ENCODE measurements at regions not wholly inside any gene's neighbourhood (a gene's known extent, or its start where the extent isn't known, plus 50 kb on each side); places are given as distances from the start of the nearest gene placed in this dataset.

- TF ChIP-seq INSM2 (tag by site-specific recombination; IDR thresholded peaks at IDR 0.05) (peak; percentile 30; the same call in 1 of the 2 replicates), ZNF747 (tag by site-specific recombination; IDR thresholded peaks at IDR 0.05) (no peak), GLIS2 (tag by site-specific recombination; IDR thresholded peaks at IDR 0.05) (peak; percentile 88), ZFP41 (tag by site-specific recombination; IDR thresholded peaks at IDR 0.05; ENCODE audit: borderline replicate concordance) (no peak), ZSCAN30 (tag by site-specific recombination; IDR thresholded peaks at IDR 0.05) (peak; percentile 72), ZNF449 (tag by site-specific recombination; IDR thresholded peaks at IDR 0.05) (no peak), ZNF23 (tag by site-specific recombination; IDR thresholded peaks at IDR 0.05; ENCODE audit: borderline replicate concordance) (no peak), ZXDB (tag by site-specific recombination; IDR thresholded peaks at IDR 0.05) (peak; percentile 47; the same call in 1 of the 2 replicates), YY2 (tag by site-specific recombination; IDR thresholded peaks at IDR 0.05) (peak; percentile 53; the same call in 1 of the 2 replicates), ZNF174 (tag by site-specific recombination; IDR thresholded peaks at IDR 0.05) (no peak), KLF8 (tag by site-specific recombination; IDR thresholded peaks at IDR 0.05) (peak; percentile 74), ZNF10 (tag by site-specific recombination; IDR thresholded peaks at IDR 0.05) (peak; percentile 44; the same call in 1 of the 2 replicates)
Observed at GRCh38 chr17:68101075-68101986, 65.8 kb downstream of the KPNA2 start (continued).

- Histone ChIP-seq H3K9me3 (ENCODE audit: control insufficient read depth, insufficient read depth, low read depth, low read length) (no peaks in the 10 kb centered on the region), H3K4me3 (ENCODE audit: low read depth, low read length) (peak overlapping the region; percentile 82), H3K4me1 (ENCODE audit: control insufficient read depth, insufficient read depth, low read length) (peaks cover 9% of the 10 kb centered on the region), H3K27ac (ENCODE audit: extremely low read depth, low read depth, low read length) (peak overlapping the region; percentile 96), H3K36me3 (ENCODE audit: control insufficient read depth in 2 of 2, insufficient read depth in 1 of 2, low read length in 2 of 2) (peaks cover 10 to 15% of the 10 kb centered on the region in 2 experiments; a peak in 2 of 3 replicates)
- CTCF ChIA-PET = interaction anchor here (0.7 kb wide), 1 partner anchor 92 kb away, joined by 4 read pairs; no protein-coding TSS in a partner anchor
- POLR2A ChIA-PET = interaction anchor here (2.2 kb wide), 1 partner anchor 66 kb away, joined by 9 read pairs; the partner anchor contains the start of gene KPNA2
- TF ChIP-seq ZNF341 (tag by site-specific recombination; IDR thresholded peaks at IDR 0.05; ENCODE audit: low read depth) (0 out of 2 replicates have a peak, but pooled peaks have one; percentile 6), ZNF239 (tag by site-specific recombination; IDR thresholded peaks at IDR 0.05) (no peak)
Observed at GRCh38 chr17:68101987-68102314, 66.4 kb downstream of the KPNA2 start.

DNA sequence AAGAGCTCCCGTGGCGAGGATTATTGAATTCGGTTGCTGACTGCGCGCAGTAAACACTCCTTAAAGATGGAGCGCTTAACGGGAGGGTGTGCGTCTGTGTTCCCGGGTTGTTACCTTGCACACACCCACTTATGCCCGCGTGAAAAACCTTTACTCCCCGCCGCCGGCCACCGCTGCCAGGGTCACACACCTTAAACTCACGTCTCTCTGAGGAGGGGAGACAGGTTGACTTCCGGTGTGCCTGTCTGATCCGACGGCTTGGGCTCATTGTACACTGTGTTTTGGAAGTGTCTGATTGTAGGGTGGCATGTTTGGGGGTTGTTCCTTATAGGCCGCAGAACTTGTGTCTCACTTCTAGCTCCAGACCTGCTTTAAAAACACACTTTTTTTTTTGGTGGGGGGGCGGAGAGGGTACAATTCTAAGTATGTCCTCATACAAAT, 66.8 kb downstream of the KPNA2 start:
- Histone ChIP-seq H3K4me1 (ENCODE audit: control insufficient read depth, insufficient read depth, low read length) (peaks cover 9% of the 10 kb centered on the region), H3K9me3 (ENCODE audit: control insufficient read depth, insufficient read depth, low read depth, low read length) (no peaks in the 10 kb centered on the region), H3K36me3 (ENCODE audit: control insufficient read depth in 2 of 2, insufficient read depth in 1 of 2, low read length in 2 of 2) (peaks cover 14 to 15% of the 10 kb centered on the region in 2 experiments; a peak in 2 of 3 replicates), H3K27ac (ENCODE audit: extremely low read depth, low read depth, low read length) (peak overlapping the region; percentile 96), H3K4me3 (ENCODE audit: low read depth, low read length) (peak overlapping the region; percentile 82)
- CTCF ChIA-PET = no interaction called here
- POLR2A ChIA-PET = interaction anchor here (2.2 kb wide), 1 partner anchor 66 kb away, joined by 9 read pairs; the partner anchor contains the start of gene KPNA2
- TF ChIP-seq EGR2 (tag by site-specific recombination; IDR thresholded peaks at IDR 0.05; ENCODE audit: low read depth) = no peak
- no peak for TF ChIP-seq ZNF639 (tag by site-specific recombination; IDR thresholded peaks at IDR 0.05)
- no peak for TF ChIP-seq ZNF701 (tag by site-specific recombination; IDR thresholded peaks at IDR 0.05)
- TF ChIP-seq ZFP3 (tag by site-specific recombination; IDR thresholded peaks at IDR 0.05; ENCODE audit: low read depth) = no peak
- no peak for TF ChIP-seq ZNF626 (tag by site-specific recombination; IDR thresholded peaks at IDR 0.05)
- TF ChIP-seq KLF8 (tag by site-specific recombination; IDR thresholded peaks at IDR 0.05) = 0 out of 2 replicates have a peak, but pooled peaks have one; percentile 6
- TF ChIP-seq ZFP41 (tag by site-specific recombination; IDR thresholded peaks at IDR 0.05; ENCODE audit: borderline replicate concordance) = no peak
- 0 out of 2 replicates have a peak, but pooled peaks have one; percentile 48 for TF ChIP-seq ZNF600 (tag by site-specific recombination; IDR thresholded peaks at IDR 0.05)
- TF ChIP-seq ZNF76 (tag by site-specific recombination; IDR thresholded peaks at IDR 0.05; ENCODE audit: borderline replicate concordance, low read depth) = no peak
- no peak for TF ChIP-seq ZNF239 (tag by site-specific recombination; IDR thresholded peaks at IDR 0.05)
- no peak for TF ChIP-seq ZFHX2 (tag by site-specific recombination; conservative IDR thresholded peaks at IDR 0.05)
- TF ChIP-seq KLF9 (tag by site-specific recombination; IDR thresholded peaks at IDR 0.05; ENCODE audit: low read depth) = peak; percentile 80
- no peak for TF ChIP-seq BCL11B (tag by site-specific recombination; IDR thresholded peaks at IDR 0.05; ENCODE audit: low read depth)
- TF ChIP-seq ZNF274 (IDR thresholded peaks at IDR 0.05; ENCODE audit: low read length) = no peak
- no peak for TF ChIP-seq ZNF274 (tag by site-specific recombination; IDR thresholded peaks at IDR 0.05; ENCODE audit: borderline replicate concordance)
- TF ChIP-seq SP2 (tag by site-specific recombination; IDR thresholded peaks at IDR 0.05) = peak; percentile 20; the same call in 1 of the 2 replicates
- TF ChIP-seq ZNF266 (tag by site-specific recombination; IDR thresholded peaks at IDR 0.05; ENCODE audit: low read depth) = no peak
